ENCODE measurements at regions not wholly inside any gene's neighbourhood (a gene's known extent, or its start where the extent isn't known, plus 50 kb on each side); places are given as distances from the start of the nearest gene placed in this dataset.

DNA sequence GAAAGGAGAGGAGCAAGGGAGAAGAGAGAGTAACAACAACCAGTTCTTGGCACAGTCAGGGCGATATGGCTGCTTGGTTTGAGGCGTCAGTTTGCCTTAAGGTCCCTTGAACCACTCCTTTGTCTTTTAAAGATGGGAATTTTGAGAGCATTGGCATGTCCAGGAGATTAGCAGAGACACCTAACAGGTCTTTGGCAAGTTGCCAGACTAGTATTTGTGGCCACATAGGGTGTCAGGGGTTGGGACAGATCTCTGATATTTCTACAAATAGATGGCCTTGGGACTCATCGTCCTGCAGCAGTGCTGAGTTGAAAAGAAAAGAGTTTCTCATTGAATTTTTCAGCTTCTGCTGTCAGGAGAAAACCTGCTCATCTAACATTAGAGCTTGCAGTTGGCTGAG, 55.3 kb upstream of the KCND3 start:
- H4K20me1 ChIP-seq (ENCODE audit: control insufficient read depth, insufficient read depth, insufficient read length), result no peaks in the 10 kb centered on the region
- Mint-ChIP-seq H3K4me3 (no peak overlapping the region), H3K9me3 (no peaks in the 10 kb centered on the region), H3K4me1 (0 out of 4 replicates have a peak, but pooled peaks cover 0 to 2% of the 10 kb centered on the region in 2 experiments), H3K27ac (no peak overlapping the region), H3K27me3 (ENCODE audit: low read depth) (peaks cover 22% of the 10 kb centered on the region), H3K36me3 (ENCODE audit: insufficient read depth in 1 of 3, low read depth in 3 of 3) (no peaks in the 10 kb centered on the region)
- no peak overlapping the region for H3K23ac ChIP-seq (ENCODE audit: insufficient read length, low read depth, low read length)
- H3K4ac ChIP-seq (ENCODE audit: low read depth, low read length), result no peak overlapping the region
- H4K5ac ChIP-seq (ENCODE audit: insufficient read length, low read depth, low read length), result no peak overlapping the region
- no peak overlapping the region for H4K8ac ChIP-seq (replicated peaks; ENCODE audit: insufficient read length, low read depth, low read length)
- no peak overlapping the region for H3K9ac ChIP-seq (ENCODE audit: extremely low read depth, insufficient read length, low read length)
- H2BK15ac ChIP-seq (ENCODE audit: low read depth, low read length), result no peak overlapping the region
- no peak for TF ChIP-seq CTCF (conservative IDR thresholded peaks at IDR 0.05)
- H3K14ac ChIP-seq (ENCODE audit: insufficient read depth, low read length), result no peak overlapping the region
- H2BK5ac ChIP-seq (ENCODE audit: insufficient read length, low read length), result no peak overlapping the region
- H3K79me1 ChIP-seq (ENCODE audit: insufficient read depth, low read depth, low read length, poor library complexity, severe bottlenecking), result no peaks in the 10 kb centered on the region
- no peak overlapping the region for H3K4me2 ChIP-seq (ENCODE audit: insufficient read depth, insufficient read length, low read length)
- no peaks in the 10 kb centered on the region for H3K27me3 ChIP-seq (ENCODE audit: insufficient read depth, low read length)
- H3T11ph ChIP-seq (ENCODE audit: low read length), result no peak overlapping the region
- H2BK12ac ChIP-seq (ENCODE audit: insufficient read length, low read depth, low read length), result no peak overlapping the region
- DNase-seq, result no peak
- no peak overlapping the region for H3K18ac ChIP-seq (ENCODE audit: insufficient read length, low read depth, low read length)
- H3K56ac ChIP-seq (ENCODE audit: insufficient read length, low read depth, low read length), result no peak overlapping the region
- no peaks in the 10 kb centered on the region for H3K9me3 ChIP-seq (ENCODE audit: control insufficient read depth, low read depth, low read length)
- no peak overlapping the region for H2BK120ac ChIP-seq (ENCODE audit: low read depth, low read length, poor library complexity, severe bottlenecking)
- no peak overlapping the region for H2BK20ac ChIP-seq (ENCODE audit: low read depth, low read length, poor library complexity, severe bottlenecking)
- H4K91ac ChIP-seq (ENCODE audit: insufficient read length, low read depth, low read length), result no peak overlapping the region
- no peaks in the 10 kb centered on the region for H3K79me2 ChIP-seq (ENCODE audit: insufficient read depth, low read length)
- H3K4me1 ChIP-seq (ENCODE audit: insufficient read depth, low read length), result no peaks in the 10 kb centered on the region
- no CpG with 5 or more reads among the region's 3 CpGs for WGBS (ENCODE audit: extremely low coverage, insufficient read length, low lambda C conversion rate)
- no peak overlapping the region for H3K27ac ChIP-seq (ENCODE audit: insufficient read length, low read depth, low read length)
- H3K23me2 ChIP-seq (ENCODE audit: insufficient read length, low read depth, low read length, poor library complexity, severe bottlenecking), result no peaks in the 10 kb centered on the region
- H2AFZ ChIP-seq (ENCODE audit: low read length), result no peak overlapping the region
- no peak overlapping the region for H2AK5ac ChIP-seq (ENCODE audit: insufficient read length, low read length)

Measured in H9 (cell line).